ENCODE measurements at regions not wholly inside any gene's neighbourhood (a gene's known extent, or its start where the extent isn't known, plus 50 kb on each side); places are given as distances from the start of the nearest gene placed in this dataset.

DNA sequence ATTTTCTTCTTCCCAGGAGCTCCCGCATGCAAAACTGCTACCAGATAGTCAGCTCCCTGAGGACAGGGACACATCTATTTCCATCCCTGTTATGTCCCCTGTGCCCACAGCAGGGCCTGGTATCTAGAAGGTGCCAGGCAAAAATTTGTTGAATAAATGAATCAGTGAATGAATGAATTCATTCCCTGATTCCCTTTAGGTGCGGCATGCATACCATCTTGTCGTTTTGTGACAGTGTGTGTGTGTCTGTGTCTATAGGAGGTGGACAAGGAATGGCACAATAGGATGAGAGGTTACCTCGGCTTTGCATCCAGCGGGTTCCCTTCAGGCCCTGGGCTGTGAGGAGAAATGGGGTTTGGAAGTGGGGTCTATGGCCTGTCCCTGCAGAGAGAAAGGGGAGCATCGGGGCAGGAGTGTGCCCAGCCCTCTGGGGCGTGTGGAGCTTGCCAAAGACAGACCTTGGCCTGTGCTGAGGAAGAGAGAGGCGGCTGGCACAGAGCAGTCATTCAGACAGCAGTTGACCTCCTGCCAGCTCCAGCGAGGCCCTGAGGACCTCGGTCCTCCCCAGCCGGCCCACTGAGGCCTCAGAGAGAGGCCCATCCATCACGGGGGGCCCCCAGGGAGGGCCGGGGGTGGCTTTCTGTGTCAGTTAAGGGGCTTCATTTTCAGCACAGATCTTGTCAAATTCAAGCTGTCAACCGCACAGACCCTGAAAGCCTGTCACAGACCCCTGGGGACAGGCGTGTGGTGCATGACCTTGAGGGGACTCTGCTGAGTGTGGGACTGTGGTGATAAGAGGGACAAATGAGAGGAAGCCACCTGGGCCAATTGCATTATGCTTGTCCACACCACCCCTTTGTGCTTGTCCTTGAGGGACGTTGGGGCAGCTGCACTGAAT lies 125.9 kb upstream of the CXCR4 start:
- no peak for DNase-seq (ENCODE audit: low read depth in 2 of 2)

GRCh38 chr2:136242687-136243277 lies 124.8 kb upstream of the CXCR4 start:
- DNase-seq (ENCODE audit: low read depth in 2 of 2): peak in 1 of 2 donors; percentile 36

DNA sequence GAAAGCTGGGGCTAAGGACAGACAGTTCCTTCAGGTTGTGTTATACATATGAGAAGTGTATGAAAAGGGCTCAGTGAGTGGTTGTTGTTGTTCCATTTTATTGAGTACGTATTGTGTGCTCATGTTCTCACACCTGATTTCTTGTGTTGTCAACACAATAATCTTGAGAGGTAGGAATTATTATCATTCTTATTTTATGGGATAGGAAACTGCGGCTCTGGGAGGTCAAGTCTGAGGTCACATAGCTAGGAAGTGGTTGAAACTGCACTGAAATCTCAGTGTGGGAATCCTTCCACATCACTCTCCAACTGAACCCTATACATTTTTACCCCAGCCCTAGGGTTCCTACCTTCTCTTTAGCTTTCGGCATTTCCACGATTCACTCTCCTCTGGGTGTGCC lies 124.2 kb upstream of the CXCR4 start:
- DNase-seq (ENCODE audit: low read depth in 2 of 2): no peak

- DNase-seq (ENCODE audit: low read depth in 2 of 2): no peak
Observed at GRCh38 chr2:136239079-136239685, 121.2 kb upstream of the CXCR4 start.

DNA sequence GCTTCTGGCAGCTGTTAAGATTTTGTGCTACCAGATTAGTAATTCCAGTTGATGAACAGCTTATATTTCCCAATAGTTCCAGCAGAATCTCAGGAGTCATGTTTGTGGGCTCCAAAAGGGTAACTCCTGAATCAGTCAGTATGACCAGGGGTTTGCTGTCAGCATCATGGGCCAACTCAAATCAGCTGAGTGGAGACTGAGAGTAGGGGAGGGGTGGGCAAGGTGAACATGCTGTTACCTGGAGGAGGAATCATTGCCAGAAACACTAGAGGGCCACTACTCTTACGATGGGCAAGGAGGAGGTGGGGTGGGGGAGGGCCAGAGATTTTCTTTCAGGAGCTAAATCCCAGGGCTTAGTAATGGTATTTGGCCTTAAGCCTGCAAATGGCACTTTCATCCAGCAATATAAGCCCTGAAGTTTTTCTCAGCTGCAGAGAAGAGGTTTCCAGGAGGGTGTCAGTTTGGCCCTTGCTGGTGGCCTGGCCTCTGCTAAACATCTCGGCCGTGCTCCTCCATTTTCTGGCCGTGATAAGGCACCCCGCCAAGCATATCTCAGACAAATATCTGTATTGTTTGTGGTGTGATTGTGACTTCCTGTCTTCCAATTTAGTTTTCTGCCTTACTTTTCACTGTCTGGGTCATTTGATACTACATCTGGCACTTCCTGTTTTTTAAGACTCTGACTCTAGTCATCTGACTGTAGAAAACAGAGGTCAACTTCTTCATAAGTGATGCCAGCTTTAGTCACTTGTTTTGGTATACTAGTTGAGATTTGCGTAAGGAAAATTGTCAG lies 120.5 kb upstream of the CXCR4 start:
- DNase-seq (ENCODE audit: low read depth in 2 of 2): no peak

DNA sequence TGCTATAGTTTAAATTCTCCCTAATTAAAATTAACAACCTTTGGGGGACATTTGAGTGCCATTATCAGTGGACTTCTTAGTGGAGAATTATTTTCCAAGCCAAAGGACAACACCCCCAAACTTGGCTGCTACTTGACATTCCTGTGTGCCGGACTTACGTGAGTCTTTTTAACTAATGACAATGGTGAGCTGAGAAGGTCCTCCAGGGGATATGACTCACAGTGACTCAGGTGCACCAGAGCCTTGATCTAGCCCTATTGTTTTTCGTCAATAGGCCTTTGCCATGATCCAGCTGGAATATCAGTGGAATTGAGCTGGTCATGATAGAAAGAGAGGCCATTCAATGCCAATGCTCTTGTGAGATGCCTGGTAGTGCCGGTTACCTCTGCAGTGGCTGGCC lies 118.1 kb upstream of the CXCR4 start:
- DNase-seq (ENCODE audit: low read depth in 2 of 2): no peak

DNA sequence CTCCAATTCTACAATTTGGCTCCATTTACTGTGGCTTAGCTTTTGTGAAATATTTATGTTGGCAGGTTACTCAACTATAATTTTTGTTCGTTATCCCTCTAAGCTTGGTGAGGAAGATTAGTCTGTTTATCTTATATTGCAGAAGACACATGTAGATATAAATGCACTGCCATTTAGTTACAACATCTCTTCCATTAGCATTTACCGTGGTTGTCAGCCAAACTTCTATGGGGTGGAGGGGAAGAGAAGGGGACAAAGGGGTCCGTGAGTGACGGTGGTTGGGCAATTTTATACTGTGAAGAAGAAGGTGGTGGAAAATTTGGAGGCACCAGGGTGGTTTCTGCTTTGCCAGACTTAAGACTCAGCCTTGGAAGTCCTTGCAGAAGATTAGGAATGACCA lies 117.6 kb upstream of the CXCR4 start:
- DNase-seq (ENCODE audit: low read depth in 2 of 2): no peak

GRCh38 chr2:136234261-136234660 lies 116.3 kb upstream of the CXCR4 start:
- no peak for DNase-seq (ENCODE audit: low read depth in 2 of 2)

DNA sequence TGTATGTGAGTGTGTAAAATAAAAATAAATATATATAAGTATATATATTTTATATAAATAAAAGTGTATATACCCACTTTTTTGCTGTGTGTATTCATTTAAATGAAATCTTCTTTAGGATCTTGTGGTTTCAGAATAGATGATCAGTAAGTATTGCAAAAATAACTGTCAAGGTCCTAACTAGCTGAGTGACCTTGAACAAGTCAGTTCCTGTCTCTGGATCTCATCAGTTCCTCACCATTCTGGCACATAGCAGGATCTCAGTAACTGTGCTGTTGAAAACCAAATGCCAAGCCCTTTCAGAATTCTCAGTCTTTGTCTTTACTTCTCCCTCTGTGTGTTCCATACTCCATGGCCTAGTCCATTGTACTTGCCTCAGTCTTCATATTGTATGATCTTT lies 115.3 kb upstream of the CXCR4 start:
- DNase-seq (ENCODE audit: low read depth in 2 of 2): no peak

DNA sequence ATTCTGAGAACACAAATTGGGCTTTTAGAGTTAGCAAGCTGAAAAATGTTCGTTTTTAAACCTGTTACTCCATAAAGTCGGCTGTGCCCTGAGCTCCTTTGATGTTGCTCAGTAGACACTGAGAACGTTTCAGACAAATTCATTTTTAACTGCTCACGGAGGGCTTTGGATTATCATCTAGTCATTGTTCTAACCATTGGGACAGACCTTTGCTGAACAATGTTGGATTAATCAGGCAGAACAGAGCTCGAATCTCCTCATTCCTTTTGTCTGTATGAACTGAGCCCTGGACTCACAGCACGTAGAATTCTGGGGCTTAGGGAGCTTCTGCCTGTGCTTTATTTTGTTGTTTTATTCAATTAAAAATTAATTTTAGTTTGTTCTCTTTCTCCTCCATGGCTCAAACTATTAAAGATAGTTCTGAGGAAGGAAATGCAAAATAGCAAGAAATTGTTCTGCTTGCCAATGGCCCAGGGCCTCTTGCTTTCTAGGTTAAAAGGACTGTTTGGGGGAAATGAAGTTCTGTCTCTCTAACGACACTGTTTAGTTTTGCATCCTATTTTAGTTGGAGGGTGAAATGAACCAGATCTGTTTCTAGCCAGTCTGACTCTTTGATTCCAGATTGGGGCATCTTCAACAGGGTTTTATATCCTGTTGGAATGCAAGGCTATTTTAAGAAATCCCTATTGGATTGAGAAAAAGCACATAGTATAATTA lies 114.7 kb upstream of the CXCR4 start:
- DNase-seq (ENCODE audit: low read depth in 2 of 2): no peak

GRCh38 chr2:136230464-136230863 lies 112.5 kb upstream of the CXCR4 start:
- DNase-seq (ENCODE audit: low read depth in 2 of 2): no peak

GRCh38 chr2:136226903-136227302 lies 109.0 kb upstream of the CXCR4 start:
- DNase-seq (ENCODE audit: low read depth in 2 of 2): no peak

DNA sequence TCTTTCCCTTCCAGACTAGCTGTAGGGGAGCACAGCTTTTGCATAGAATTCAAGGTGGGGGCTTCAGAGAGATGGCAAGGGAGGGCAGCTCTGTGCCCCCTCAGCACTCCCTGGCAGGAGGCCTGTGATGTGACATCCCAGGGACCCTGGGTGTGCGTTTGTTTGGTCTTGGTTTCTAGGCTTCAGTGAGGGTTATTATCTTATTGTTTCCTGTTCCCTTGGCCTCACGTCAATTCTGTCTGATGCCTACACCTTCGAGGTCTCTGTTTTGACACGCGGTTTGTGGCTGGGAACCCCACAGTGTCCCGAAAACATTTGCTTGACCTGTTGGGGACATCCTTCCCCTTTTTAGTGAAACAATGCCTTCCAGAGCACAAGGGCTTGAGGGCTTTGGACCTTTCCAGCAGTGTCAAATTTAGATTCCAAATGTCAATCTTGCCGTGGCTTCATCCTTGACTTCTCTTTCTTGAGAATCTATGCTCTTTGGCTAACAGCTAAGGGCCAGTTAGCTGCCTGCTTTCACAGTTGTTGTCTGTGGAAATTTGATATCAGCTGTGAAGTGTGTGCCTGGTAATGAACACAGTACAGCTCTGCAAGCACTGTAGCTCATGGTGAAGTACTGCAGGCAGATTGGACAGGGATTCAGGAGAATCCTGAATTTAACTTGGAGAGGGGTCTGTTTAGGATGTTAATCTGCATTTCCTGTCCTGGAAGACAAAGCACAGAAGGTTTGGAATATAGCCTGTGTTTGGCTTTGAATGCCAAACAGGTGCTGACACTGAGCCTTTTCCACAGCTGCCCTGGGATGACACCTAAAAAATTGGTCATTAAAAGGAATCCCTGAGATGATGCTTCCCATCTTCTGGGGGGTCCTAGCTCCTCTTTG lies 108.2 kb upstream of the CXCR4 start:
- peak in 1 of 2 donors; percentile 20 for DNase-seq (ENCODE audit: low read depth in 2 of 2)

DNA sequence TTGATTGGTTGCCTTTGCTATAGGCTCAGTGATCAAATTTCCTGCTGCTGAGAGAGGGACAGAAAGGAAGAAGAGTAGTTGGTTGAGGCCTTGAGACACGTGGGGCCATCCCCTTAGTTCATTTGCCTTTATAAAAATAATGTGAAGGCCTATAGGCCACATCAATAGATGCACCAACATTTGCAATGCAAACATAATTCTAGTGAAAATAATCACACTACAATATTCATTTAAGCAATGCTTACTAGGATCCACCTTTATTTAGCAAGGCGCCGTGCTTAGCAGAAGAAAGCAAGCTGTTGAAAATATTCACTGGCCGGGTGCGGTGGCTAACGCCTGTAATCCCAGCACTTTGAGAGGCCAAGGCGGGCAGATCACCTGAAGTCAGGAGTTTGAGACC lies 105.3 kb upstream of the CXCR4 start:
- DNase-seq (ENCODE audit: low read depth in 2 of 2): no peak

DNA sequence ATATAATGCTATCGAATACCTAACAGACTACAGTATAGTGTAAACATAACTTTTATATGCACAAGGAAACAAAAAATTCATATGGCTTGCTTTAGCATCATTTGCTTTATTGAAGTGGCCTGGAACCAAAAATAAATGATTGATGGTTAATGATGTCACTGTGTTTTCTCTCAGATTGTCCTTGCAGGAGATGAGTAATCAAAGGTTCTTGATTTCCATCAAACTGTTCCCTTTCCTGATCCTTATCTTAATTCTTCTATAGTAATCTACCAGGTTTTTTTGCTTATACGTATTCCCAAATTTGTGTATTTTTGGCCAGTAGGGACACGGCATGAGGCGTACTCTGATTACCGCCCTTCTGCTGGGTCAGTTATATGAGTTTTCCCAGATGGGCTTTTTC lies 104.9 kb upstream of the CXCR4 start:
- DNase-seq (ENCODE audit: low read depth in 2 of 2): no peak

GRCh38 chr2:136221026-136221425 lies 103.1 kb upstream of the CXCR4 start:
- DNase-seq (ENCODE audit: low read depth in 2 of 2): no peak

- no peak for DNase-seq (ENCODE audit: low read depth in 2 of 2)
Observed at GRCh38 chr2:136219963-136220362, 102.0 kb upstream of the CXCR4 start.

GRCh38 chr2:136219341-136219740 lies 101.4 kb upstream of the CXCR4 start:
- DNase-seq (ENCODE audit: low read depth in 2 of 2): no peak

- DNase-seq (ENCODE audit: low read depth in 2 of 2): no peak
Observed at GRCh38 chr2:136217996-136218395, 100.0 kb upstream of the CXCR4 start.

- no peak for DNase-seq (ENCODE audit: low read depth in 2 of 2)
Observed at GRCh38 chr2:136215908-136216472, 98.0 kb upstream of the CXCR4 start.

Measured in stimulated activated CD8-positive, alpha-beta memory T cell treated with anti-CD3 and anti-CD28 coated beads, Interleukin-2, amount 100 ng/mL, for 1 hour (primary cell).